HG02759 (cell line): ENCODE measurements at regions not wholly inside any gene's neighbourhood (a gene's known extent, or its start where the extent isn't known, plus 50 kb on each side); places are given as distances from the start of the nearest gene placed in this dataset.

Experiments used
- ATAC-seq: cut with Tn5 transposase; IDR thresholded peaks from one replicate; pipeline ENCODE4 v1.9.1; 2021; ENCODE audit warnings: mild to moderate bottlenecking, moderate library complexity; ENCODE audit not compliant: unreplicated experiment

GRCh38 chr19:20250627-20251026, 83.6 kb downstream of the ZNF486 start:
- ATAC-seq: no peak

GRCh38 chr19:20250121-20250520, 83.1 kb downstream of the ZNF486 start:
- ATAC-seq: no peak
